Activated T-helper 1 cell treated with anti-CD3 and anti-CD28 coated beads, Interleukin-2, amount 50 U/mL, for 16 hours (primary cell): ENCODE measurements at regions not wholly inside any gene's neighbourhood (a gene's known extent, or its start where the extent isn't known, plus 50 kb on each side); places are given as distances from the start of the nearest gene placed in this dataset.

Source experiments
- DNase-seq, 2 donors: peaks; one replicate each; pipeline ENCODE4 v3.0.0-alpha.2; 2020; ENCODE audit warnings: low read depth in 1 of 2, low spot score in 1 of 2

DNA sequence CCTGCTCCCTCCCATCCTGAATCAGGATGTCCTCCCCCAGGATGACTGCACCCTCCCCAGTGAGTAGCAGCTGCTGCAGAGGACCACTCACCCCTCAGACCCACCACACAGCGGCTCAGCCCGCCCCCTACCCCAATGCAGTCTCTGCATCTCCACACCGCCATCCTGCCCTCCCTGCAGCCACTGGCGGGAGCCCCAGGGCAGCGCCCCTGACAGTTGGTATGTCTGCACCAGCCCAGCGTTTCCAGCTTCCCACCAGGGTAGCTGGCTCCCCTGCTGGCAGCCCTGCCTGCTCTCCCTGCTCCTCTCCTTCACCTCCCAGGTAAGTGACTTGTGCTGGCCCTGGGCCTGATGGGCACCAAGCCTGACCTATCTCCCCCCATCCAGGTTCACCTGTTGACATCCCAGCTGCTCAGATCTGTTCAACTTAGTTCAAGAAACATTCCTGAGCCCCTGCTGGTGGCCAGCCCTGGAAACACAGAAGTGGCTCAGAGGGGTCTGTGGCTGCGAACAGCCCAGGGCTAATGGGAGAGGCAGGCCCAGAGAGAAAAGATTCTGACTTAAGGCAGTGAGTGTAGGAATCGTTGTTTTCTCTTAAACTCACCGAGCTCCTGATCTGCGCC lies 117.7 kb upstream of the RAB6C start:
- no peak for DNase-seq

DNA sequence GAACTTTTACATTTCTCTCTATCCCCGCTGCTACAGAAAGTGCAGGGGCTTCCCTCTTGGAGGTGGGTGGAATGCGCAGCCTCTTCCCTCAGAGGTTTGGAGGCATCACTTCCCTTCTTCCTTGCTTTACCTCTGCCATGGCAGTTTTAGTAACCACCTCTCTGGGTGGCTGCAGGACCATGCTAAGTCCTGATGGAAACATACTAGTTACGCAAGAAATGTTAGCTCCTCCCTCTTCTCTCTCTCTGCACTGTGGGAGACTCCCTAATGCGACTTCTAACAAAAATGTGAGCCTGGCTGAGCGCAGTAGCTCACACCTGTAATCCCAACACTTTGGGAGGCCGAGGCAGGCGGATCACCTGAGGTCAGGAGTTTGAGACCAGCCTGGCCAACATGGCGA lies 116.8 kb upstream of the RAB6C start:
- no peak for DNase-seq

DNA sequence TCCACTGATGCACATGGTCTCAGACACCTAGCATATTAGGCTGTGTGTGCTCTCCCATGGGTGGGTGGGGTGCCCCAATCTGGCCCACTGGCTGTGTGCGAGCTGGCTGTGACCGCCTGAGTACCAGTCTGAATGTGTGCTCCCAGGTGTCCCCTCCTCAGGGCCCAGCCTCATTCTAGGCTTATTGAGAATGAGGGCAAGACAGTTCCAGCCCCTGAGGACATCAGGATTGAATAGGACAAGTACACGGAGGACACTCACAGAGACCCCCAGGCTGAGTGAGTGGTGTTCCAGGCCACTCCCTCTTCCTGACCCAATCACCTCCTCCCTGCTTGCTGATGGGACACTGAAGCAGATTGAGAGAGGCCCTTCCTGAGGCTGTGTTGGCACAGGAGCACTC lies 116.1 kb upstream of the RAB6C start:
- no peak for DNase-seq

DNA sequence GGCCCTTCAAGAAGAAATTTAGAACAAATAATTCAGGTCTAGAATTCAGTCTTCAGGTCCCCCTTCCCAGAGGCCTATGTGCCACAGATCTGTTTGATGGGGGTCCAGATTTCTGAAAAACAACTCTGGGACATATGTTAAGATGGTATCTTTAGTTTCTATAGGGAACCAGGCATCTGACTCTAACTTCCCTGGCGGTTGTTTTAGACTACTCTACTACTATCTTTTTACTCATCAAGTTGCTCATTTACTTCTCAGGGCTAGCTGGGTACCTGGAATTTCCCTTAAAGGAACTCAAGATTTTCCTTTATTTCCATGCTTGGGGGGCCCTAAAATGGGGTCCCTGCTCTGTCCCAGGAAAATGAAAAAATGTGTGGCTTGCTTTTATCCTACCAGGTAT lies 114.7 kb upstream of the RAB6C start:
- DNase-seq = no peak

DNA sequence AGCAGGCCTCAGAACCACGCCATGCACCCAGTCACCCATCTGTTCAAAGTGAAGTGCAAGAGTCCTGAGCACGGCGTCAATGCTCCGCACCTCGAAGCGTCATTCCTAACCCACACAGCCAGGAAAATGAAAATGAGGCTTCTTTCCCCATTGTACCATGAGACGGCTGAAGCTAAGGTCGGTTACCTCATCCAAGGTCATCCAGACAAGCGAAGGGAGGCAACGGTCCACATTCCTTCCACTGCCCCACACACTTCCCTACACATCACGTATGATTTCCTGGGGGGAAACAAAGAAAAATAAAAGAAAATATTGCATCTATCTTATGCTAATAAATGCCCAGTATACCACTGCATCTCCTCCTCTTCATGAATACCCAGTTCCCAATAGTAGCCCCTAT lies 113.5 kb upstream of the RAB6C start:
- DNase-seq = no peak

DNA sequence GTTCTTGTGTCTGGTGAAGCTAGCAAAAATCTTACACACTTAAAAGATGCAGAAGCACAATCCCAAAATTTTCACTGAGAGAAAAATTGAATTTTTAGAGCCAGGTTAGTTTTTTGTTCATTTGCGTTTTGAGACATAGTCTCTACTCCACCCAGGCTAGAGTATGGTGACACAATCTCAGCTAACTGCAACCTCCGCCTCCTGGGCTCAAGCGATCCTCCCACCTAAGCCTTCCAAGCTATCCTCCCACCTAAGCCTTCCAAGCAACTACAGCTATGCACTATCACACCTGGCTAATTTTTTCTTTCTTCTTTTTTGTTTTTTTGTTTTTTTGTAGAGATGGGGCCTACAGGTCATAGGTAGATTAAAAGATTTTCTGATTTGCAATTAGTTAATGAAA lies 113.1 kb upstream of the RAB6C start:
- DNase-seq = no peak

DNA sequence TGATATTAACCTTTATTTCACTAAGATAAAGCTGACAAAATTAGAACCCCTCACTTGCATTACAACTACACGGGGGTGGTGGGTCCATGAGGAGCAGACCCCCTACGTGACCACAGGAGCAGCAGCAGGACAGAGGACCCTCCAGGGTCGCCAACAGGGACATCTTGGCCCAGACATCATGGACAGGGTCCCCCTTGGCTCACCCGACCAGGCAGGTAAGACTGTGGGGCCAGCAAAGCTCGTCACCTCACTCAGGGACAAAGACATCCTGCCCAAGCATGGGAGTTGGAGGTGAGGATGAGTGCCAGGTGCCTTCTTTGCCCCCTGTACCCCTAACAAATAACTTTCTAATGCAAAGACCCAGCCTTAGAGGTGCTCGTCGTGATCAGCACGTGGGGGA lies 111.3 kb upstream of the RAB6C start:
- DNase-seq = no peak

DNA sequence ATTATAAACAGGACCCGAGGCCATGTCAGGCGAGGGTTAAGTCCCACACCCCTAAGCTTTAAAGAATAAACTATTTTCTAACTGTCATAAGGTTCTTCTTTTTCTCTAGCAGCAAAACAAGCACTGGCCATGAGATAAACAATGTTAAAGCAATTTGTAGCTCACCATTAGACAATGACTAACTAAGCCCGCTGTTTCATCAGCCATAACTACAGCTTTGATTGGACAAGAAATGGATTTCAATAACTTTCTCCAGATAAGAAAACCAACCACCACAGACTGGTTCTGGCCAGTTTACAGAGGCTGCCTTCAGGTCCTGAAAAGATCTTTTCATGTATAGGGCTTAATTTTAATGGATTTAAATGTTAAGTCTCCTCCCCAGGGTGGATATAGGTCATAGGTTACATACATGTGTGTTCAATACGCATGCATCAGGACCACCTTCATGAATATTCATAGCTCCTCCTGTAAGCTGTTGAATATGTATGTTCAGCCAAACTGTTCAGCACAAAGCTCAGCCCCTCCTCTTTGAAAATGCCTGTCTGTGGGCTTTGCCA lies 108.7 kb upstream of the RAB6C start:
- no peak for DNase-seq

DNA sequence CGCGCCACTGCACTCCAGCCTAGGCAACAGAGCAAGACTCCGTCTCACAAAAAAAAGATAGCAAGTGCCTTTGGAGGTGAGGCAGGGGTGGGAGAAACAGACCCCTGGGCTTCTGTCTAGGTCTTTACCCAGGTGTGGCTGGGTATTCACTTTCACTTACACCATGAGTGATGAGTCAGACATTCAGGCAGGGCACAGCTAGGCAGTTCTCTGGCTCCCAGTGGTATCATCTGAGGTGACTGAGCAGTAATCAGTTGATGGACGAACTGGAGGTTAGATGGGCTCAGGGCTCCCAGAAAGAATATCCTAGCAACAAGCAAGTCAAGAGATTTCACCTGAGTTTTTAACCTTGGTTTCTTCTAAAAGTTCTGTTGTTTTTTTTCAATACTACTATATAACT lies 107.0 kb upstream of the RAB6C start:
- no peak for DNase-seq

DNA sequence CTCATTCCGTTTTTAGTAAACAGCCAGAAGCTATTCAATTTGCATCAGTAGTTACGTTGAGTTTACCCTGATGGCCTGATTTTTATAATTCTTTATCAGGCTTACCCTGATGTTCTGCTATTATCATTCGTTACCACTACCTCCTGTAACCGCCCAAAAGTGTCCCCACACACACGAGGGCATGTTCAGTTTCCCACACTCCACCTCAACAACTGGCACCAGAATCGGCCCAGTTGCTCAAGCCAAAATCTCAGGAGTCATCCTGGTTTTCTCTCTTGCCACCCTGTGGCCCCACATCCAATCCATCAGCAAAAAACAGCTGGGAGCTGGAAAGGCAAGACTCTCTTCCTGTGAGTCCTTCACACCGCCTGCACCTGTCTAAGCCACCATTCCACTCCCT lies 102.9 kb upstream of the RAB6C start:
- no peak for DNase-seq

DNA sequence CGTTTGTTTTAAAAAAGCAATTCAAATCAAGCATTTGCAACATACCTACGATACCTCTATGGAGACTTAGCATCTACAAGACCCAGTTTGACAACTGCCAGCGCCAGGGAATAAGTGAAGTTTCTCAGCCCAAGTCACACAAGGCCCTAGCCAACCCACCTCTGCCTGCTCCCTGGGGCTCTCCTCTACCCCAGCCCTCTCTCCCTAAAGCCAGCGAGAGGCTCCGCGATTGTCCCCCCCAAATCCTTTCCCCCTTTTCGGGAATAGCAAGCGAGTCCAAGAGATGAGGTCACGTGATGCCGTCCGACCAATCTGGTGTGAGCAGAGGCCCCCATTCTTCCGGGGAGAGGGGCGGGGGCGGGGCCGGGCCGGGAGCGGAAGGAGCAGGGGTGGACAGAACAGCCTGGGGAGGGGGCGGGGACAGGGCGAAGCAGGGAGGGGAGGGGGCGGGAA lies 102.2 kb upstream of the RAB6C start:
- peak; percentile 73 to 75 for DNase-seq

DNA sequence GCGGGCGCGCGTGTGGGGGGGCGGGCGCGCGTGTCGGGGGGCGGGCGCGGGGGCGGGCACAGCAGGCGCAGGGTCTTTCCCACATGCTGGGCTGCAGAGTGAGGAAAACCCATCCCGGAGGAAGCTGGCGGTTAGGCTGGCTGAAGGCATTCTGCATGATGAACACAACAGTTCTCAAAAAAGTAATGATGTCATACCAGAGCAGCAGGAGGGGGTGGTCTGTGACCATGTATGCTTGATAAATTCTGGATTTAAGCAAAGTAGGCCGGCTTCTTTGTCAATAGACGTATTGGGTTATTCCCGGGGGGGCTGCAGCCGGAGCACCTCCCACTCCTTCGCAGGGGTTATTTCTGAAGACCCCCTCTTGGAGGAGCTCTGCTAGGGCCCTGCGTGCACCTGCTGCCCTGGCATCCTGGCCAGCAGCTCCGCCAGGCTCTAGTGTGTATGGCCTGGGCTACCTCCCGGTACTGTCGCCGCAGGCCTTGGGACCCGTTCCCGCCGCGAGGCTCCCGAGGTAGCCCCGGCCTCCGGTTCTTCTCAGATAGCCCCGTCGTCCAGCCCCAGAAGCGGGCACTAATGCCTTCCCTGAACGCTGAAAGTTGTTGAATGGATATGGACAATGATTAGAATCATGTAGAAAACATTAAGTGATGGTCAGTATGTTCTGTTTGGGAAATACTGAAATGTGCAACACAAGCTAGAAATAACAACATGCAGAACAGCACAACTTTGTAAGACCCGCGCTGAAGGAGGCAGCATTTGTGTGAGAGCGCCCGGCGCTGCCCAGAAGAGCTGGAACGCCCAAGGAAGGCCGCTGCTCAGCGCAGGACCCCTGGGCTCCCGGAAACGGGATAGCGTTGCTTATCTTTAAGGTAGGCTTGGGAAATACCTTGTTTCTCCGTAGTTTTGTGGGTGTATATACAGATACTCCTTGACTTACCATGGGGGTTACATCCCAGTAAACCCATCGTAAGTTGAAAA lies 101.4 kb upstream of the RAB6C start:
- no peak for DNase-seq

DNA sequence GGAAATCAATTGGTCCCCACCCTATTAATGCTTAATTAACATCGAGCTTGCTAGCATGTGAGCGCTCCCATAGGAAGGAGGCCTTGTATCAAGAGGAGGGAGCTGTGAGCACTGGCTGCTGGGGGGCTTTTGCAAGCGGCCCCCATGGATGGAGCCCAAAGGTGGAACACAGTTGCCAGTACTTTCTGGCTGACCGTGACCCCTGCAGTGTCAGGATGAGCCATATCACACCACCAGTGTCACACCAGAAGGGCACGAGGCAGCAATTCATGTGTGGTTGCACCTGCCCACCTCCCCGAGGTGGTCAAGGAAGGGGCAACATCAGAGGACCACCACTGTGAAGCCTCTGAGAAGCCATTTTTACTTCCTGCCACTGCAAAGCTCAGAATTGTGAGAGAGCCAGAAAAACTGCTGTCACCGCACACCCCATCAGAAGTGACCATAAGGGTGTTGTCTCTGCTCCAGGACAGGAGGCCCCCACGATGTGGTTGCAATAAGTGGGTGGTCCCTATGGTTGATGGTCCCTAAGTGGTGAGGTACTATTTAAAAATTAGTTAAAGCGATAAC lies 99.8 kb upstream of the RAB6C start:
- no peak for DNase-seq

DNA sequence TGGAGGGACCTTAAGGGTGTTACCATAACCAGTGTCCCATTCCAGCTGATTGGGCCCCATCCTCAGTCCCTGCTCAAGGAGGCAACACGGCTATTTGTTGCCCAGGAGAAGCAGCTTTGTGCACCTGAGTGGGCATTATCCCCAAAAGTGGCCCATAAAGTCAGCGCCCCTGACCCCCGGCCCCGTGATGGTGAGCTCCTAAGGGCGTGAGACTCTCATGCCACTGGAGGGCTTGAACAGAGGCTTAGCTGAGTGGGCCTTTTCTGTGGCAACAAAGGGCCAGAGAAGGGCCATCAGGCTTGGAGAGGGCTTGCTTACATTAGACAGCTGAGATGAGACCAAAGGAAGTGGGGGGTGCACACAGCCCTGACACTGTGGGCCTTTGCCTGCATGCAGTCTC lies 99.2 kb upstream of the RAB6C start:
- no peak for DNase-seq

DNA sequence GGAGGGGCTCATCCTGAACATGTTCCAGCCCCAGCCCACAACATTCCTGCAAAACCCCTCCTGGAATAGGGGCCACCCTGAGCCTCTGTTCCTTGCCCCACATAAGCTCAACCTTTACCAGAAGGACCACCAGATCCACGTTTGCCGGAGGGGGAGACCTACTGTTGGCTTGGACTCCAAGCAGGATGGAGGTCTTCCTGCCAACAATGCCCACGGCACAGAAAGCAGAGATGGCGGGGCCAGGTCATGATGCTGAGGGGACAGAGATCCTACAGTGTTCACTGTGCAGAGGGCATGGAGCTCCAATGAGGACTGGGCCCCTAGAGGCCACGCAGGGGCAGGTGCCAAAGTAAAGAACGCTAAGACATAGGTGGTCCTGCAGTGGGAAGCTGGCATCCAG lies 98.5 kb upstream of the RAB6C start:
- no peak for DNase-seq

DNA sequence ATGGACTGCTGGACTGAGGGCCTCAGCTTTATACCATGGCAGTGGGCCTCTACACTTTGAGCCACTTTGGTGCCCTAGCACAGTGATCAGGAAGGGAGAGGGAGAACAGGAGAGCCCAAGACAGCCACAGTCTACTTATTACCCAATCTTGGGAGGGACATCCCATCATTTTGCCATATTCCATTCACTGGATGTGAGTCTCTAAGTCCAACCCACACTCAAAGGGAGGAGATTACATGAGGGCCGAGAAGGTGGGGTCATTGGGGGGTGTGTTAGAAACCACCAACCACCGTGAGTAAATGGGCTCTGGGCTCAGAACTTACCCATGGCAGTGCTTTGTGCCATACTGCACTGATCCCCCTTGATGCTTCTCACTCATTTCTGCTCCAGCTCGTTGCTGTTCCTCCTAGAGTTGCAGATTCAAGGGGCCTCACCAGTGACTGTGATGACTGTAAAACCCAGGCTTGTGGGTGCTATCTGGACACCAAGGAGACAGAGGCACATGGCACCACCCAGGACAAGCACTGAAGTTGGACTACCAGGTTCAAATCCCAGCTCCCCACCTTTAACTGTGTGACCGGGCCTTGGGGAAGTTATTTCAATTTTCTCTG lies 97.6 kb upstream of the RAB6C start:
- no peak for DNase-seq

DNA sequence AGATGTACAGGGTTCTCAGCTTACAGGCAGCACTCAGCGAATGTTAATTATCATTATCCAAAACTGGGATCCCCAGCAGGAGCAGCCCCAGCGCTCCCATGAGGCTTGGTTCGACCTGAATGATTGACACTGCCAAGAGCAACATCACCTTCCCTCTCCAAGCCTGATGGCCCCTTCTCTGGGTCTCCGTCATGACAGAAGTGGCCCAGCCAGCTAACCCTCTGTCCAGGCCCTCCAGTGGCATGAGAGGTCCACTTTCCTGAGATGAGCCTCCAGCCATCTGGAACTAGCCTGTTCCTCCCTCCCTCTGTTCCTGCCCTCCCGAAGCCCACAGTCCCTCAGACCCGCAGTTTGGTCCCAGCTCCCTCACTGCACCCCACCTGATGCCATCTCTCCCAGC lies 97.0 kb upstream of the RAB6C start:
- no peak for DNase-seq

DNA sequence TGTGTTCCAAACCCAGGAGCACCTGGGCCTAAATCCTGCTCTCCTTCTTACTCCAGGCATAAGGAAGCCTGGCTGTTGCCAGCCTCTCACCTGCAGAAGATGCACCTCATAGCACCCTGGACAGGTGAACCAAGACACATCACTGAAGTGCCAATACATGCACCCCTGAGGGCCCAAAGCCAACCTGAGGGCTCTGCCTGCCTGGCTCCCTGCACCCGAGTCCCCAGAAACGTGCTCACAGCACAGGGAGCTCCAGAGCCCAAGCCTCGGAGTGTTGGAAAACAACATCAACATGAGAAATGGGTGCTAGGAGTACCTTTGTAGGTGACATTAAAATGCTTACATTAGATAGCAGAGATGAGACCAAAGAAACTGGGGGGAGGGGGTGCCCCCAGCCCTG lies 96.3 kb upstream of the RAB6C start:
- no peak for DNase-seq

DNA sequence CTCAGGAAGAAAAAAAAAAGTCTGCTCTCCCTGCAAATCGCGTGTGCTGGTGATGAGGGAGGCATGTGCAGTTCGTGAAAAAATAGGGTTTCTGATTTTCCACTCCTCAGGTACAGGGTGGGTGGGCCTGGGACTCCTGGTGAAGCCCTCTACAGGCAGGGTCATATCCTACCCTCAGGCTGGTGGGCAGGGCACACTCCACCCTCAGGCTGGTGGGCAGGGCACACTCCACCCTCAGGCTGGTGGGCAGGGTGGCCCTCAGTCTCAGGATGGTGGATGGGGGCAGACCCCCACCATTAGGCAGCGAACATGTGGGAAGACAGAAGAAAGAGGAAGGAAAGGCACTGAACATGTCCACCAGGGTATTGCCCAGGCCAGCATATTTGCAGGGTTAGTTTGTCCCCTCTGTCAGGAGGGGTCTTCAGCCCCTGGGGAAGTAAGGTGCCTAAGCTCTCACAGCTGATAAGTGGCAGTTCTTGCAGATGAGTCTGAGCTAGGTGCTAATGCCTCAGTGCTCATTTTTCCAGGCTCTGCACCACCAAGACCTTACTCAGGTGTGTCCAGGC lies 95.2 kb upstream of the RAB6C start:
- no peak for DNase-seq

DNA sequence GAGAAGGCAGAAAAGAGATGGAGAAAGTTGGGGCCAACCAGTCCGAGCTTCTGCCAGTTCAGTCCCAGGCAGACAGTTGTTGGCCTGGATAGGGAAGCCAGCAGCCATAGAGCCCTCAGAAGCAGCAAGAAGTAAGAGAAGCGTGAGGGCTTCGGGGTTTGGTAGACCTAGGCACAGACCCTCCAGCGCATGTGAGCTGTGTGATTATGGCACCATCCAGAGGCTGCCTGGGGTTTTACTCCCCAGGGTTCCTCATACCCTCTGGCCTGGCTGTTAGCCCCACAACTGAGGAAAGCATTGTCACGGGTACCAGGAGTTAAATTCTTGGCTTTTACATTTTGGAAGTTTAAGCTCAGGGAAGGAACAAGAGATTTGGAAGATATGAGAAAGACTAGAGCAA lies 93.7 kb upstream of the RAB6C start:
- no peak for DNase-seq

DNA sequence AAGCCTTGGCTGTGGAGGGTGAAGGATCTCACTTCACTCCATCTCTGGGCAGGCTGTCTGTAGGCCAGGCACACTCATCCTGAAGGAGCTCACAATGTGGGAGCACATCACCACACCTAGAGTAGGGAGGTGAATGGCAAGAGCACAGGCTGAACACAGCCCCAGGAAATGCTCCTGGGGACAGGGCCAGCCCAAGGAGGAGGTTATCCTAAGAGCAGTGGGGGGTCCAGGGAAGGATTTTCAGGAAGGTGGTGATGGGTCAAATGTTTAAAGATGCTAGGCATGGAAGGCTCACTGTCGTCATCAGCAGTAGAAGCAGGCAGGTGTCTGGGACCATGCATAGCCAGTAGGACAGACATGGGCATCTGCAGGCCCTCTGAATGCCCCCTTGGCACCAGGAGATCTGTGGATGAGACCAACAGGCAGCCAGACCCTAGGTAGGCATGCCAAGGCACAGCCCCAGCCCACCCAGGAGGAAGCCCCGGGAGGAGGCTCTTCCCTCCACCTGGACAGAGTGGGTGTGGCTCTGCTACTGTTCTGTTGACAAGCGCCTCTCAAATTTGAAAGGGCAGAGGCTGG lies 91.7 kb upstream of the RAB6C start:
- DNase-seq = no peak
